Sigmoid colon (tissue), 6 donors: ENCODE measurements at regions not wholly inside any gene's neighbourhood (a gene's known extent, or its start where the extent isn't known, plus 50 kb on each side); places are given as distances from the start of the nearest gene placed in this dataset.
"Not testable (repeated sequence)": the region's sequence is repeated elsewhere in the genome, so short reads cannot be mapped to it uniquely, and the experiment has no call there.

ENCODE experiments used
- DNase-seq: peaks from one replicate; pipeline ENCODE4 v3.0.0-alpha.2; 2019
- H3K27ac ChIP-seq, 4 donors: fragments of 200-600 bp; sonication (generic); one replicate each; pipeline ENCODE4 v1.5.1; 2016 to 2019; ENCODE audit warnings: mild to moderate bottlenecking in 1 of 4
- H3K27me3 ChIP-seq, 3 donors: fragments of 200-600 bp; sonication (generic); one replicate each; pipeline ENCODE4 v1.5.1; 2019; ENCODE audit warnings: mild to moderate bottlenecking in 1 of 3
- H3K36me3 ChIP-seq, 4 donors: fragments of 200-600 bp; sonication (generic); one replicate each; pipeline ENCODE4 v1.5.1; 2016 to 2019
- H3K4me1 ChIP-seq, 4 donors: fragments of 200-600 bp; sonication (generic); one replicate each; pipeline ENCODE4 v1.5.1; 2017 to 2019
- H3K4me3 ChIP-seq, 4 donors: fragments of 200-600 bp; sonication (generic); one replicate each; pipeline ENCODE4 v1.5.1; 2017 to 2019; ENCODE audit warnings: mild to moderate bottlenecking in 2 of 4, moderate library complexity in 1 of 4
- H3K9me3 ChIP-seq, 4 donors: fragments of 200-600 bp in 3 of 4; sonication (generic) in 3 of 4; one replicate each; pipeline versions ENCODE4 v1.5.1 to v1.6.1; 2013 to 2019
- WGBS, 2 donors: extraction: QIAGEN DNeasy Blood & Tissue Kit; methylation state at CpG; one replicate each; pipeline ENCODE4 v1.1.7; 2013; 5-methylcytosine and 5-hydroxymethylcytosine counted together
- intact Hi-C: fragments of 100-400 bp; cut with DNase I; formaldehyde crosslinking; loops from one replicate; pipeline ENCODE4 v1.15.1; 2023
- donor health status: healthy with polysubstance abuse.
- donor health status: healthy.

GRCh38 chr9:41784006-41784405 lies 345.2 kb downstream of the CNTNAP3B start:
- 95 to 96% methylated on average over 8 of the region's 9 CpGs for WGBS, 2 donors

GRCh38 chr9:41783070-41783810 lies 346.0 kb downstream of the CNTNAP3B start:
- DNase-seq, H3K4me3 ChIP-seq, H3K9me3 ChIP-seq, H3K4me1 ChIP-seq, H3K27ac ChIP-seq, H3K27me3 ChIP-seq, H3K36me3 ChIP-seq, intact Hi-C loops: not testable (repeated sequence)
- WGBS, 2 donors = 94 to 95% methylated on average over 23 to 24 of the region's 29 CpGs

More at GRCh38 chr9:41784006-41784405, 345.2 kb downstream of the CNTNAP3B start:
- H3K4me3 ChIP-seq, H3K36me3 ChIP-seq, H3K27me3 ChIP-seq, H3K9me3 ChIP-seq, DNase-seq, H3K4me1 ChIP-seq, intact Hi-C loops, H3K27ac ChIP-seq: not testable (repeated sequence)

- H3K9me3 ChIP-seq, H3K36me3 ChIP-seq, H3K4me1 ChIP-seq, H3K4me3 ChIP-seq, H3K27ac ChIP-seq, DNase-seq, H3K27me3 ChIP-seq, intact Hi-C loops: not testable (repeated sequence)
- 93% methylated on average over 2 of the region's 2 CpGs for WGBS, 2 donors
Observed at GRCh38 chr9:41781899-41782298, 347.3 kb downstream of the CNTNAP3B start.

GRCh38 chr9:41779897-41780406 lies 349.3 kb downstream of the CNTNAP3B start:
- intact Hi-C loops, H3K36me3 ChIP-seq, H3K27me3 ChIP-seq, H3K27ac ChIP-seq, H3K4me1 ChIP-seq, DNase-seq, H3K4me3 ChIP-seq, H3K9me3 ChIP-seq: not testable (repeated sequence)
- 64 to 74% methylated on average over 14 of the region's 17 CpGs for WGBS, 2 donors

- 95 to 96% methylated on average over 15 of the region's 15 CpGs for WGBS, 2 donors
- H3K27ac ChIP-seq, H3K4me3 ChIP-seq, H3K4me1 ChIP-seq, DNase-seq, H3K36me3 ChIP-seq, H3K9me3 ChIP-seq, intact Hi-C loops, H3K27me3 ChIP-seq: not testable (repeated sequence)
Observed at GRCh38 chr9:41779192-41779591, 350.0 kb downstream of the CNTNAP3B start.

DNA sequence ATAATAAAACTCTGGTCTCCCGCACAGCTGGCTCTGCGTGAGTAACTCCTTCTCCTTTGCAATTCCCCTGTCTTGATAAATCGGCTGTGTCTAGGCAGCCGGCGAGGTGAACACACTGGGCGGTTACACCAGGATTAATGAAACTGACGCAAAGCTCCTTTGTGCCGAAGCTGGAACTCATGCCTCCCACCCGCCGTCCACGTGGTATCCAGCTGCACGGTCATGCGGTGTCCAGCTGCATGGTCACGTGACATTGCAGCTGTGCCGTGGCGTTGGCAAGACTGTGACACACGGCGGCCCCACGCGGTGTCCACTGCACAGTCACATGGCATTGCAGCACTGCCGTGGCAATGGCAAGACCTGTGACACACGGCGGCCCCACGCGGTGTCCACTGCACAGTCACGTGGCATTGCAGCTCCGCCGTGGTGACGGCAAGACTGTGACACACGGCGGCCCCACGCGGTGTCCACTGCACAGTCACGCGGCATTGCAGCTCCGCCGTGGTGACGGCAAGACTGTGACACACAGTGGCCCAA lies 350.6 kb downstream of the CNTNAP3B start:
- H3K27ac ChIP-seq, H3K36me3 ChIP-seq, DNase-seq, H3K4me3 ChIP-seq, intact Hi-C loops, H3K27me3 ChIP-seq, H3K9me3 ChIP-seq, H3K4me1 ChIP-seq: not testable (repeated sequence)
- 97 to 98% methylated on average over 38 of the region's 38 CpGs for WGBS, 2 donors

DNA sequence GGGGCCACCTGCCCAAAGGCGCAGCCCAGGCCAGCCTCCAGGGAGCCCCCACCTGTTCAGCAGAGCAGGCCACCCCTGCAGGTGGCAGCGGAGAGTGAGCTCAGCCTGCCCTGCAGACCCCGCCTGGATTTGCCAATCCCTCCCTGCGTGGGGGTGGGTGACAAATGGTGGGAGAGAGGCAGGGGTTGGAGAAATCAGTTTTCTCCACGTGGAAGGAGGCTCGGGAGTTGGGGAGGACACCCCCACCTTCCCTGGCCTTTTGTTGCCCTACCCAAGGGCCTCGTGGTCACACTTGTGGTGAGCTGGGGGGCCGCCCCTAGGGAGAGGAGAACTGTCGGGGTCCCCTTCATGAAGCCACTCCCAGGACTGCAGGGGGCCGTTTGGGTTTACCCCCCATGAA lies 351.7 kb downstream of the CNTNAP3B start:
- intact Hi-C loops, H3K36me3 ChIP-seq, DNase-seq, H3K9me3 ChIP-seq, H3K4me3 ChIP-seq, H3K27ac ChIP-seq, H3K27me3 ChIP-seq, H3K4me1 ChIP-seq: not testable (repeated sequence)
- 84 to 92% methylated on average over 7 of the region's 10 CpGs for WGBS, 2 donors

DNA sequence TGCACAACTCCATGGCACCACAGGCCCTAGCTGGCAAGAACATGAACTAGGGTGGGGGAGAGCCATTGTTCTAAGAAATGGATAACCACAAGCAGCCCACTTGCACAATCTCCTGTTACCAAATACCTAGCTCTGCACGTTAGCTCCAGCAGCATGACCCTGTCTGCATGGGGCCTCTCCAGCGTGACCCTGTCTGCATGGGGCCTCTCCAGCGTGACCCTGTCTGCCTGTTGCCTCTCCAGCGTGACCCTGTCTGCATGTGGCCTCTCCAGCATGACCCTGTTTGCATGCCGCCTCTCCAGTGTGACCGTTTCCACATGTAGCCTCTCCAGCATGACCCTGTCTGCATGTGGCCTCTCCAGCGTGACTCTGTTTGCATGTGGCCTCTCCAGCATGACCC lies 356.7 kb downstream of the CNTNAP3B start:
- H3K27me3 ChIP-seq, H3K9me3 ChIP-seq, H3K4me3 ChIP-seq, DNase-seq, intact Hi-C loops, H3K4me1 ChIP-seq, H3K36me3 ChIP-seq, H3K27ac ChIP-seq: not testable (repeated sequence)
- WGBS, 2 donors = 66 to 85% methylated on average over 6 to 7 of the region's 7 CpGs

- intact Hi-C loops = not testable (repeated sequence)
- 88 to 92% methylated on average over 3 to 4 of the region's 12 CpGs for WGBS, 2 donors
Observed at GRCh38 chr9:41771693-41772092, 357.5 kb downstream of the CNTNAP3B start.

DNA sequence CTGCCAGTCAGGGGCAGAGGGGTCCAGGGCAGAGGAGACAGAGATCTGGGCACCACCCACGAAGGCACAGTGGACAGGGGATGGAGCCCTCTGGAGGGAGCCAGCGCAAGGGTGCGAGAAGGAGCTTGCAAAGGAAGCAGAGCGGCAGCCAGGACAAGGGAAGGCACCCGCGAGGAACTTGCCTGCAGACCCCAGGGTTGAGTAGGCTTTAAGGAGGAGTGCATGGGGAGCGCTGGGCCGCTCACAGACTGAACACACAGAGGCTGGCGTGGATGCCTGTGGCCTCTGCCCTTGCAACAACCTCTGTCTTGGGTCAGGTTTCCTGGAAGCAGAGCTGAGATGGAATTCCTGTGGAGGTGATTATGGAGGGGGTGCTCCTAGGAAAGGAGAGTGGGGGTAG lies 374.4 kb downstream of the CNTNAP3B start:
- intact Hi-C loops, DNase-seq: not testable (repeated sequence)
- 80 to 88% methylated on average over 8 to 9 of the region's 9 CpGs for WGBS, 2 donors

More at GRCh38 chr9:41771693-41772092, 357.5 kb downstream of the CNTNAP3B start:
- not testable (repeated sequence) for DNase-seq, H3K36me3 ChIP-seq, H3K4me1 ChIP-seq, H3K4me3 ChIP-seq, H3K27me3 ChIP-seq, H3K27ac ChIP-seq, H3K9me3 ChIP-seq

DNA sequence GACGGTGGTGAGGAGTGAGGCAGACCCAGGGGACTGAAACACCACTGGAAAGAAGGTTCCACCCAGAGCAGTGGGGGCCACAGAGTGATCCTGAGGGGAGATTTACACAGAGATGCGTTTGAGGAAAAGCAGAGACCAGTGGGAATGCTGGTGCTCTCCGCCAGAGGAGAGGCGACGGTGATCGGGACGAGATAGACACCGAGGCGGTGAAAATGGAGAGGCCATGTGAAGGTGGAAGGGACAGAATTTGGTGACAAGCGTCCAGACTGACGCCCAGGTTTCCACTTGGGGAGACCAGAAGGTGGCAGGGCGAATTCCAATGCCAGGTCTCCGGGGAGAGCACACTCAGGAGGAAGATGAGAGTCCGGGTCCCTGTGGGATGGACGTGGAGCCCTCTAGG lies 374.8 kb downstream of the CNTNAP3B start:
- H3K27me3 ChIP-seq, intact Hi-C loops, H3K36me3 ChIP-seq, H3K27ac ChIP-seq, DNase-seq, H3K4me3 ChIP-seq, H3K9me3 ChIP-seq, H3K4me1 ChIP-seq: not testable (repeated sequence)
- WGBS, 2 donors = 89 to 92% methylated on average over 13 of the region's 15 CpGs

More for the DNA sequence above, 374.4 kb downstream of the CNTNAP3B start:
- H3K27ac ChIP-seq, H3K4me1 ChIP-seq, H3K9me3 ChIP-seq, H3K36me3 ChIP-seq, H3K4me3 ChIP-seq, H3K27me3 ChIP-seq: not testable (repeated sequence)

- H3K9me3 ChIP-seq, H3K27ac ChIP-seq, H3K4me1 ChIP-seq, intact Hi-C loops, H3K4me3 ChIP-seq, H3K36me3 ChIP-seq, H3K27me3 ChIP-seq, DNase-seq: not testable (repeated sequence)
- whole genome bisulfite sequencing, 2 donors = 83 to 98% methylated on average over 9 to 10 of the region's 16 CpGs
Observed at GRCh38 chr9:41741897-41742296, 387.3 kb downstream of the CNTNAP3B start.

DNA sequence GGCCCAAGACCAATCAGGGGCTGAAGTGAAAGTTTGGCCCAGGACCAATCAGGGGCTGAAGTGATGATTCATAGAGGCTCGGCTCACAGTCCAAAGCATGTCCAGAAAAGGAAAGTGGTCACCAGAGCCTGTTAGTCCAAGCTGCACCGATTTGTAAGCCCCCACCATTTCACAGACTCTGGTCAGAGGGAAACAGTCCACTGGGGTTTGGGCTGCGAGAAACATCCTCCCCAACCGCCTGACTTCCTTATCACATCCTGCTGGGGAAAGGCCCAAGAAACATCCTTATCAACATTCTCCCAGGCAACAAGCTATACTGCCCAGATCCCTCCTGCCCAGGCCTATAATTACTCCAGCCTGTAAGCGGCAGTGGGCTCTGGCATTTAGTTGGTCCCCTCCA lies 388.1 kb downstream of the CNTNAP3B start:
- DNase-seq, H3K27ac ChIP-seq, H3K9me3 ChIP-seq, H3K36me3 ChIP-seq, H3K4me1 ChIP-seq, H3K4me3 ChIP-seq, H3K27me3 ChIP-seq, intact Hi-C loops: not testable (repeated sequence)
- WGBS, 2 donors = 11 to 43% methylated on average over 3 of the region's 5 CpGs
